NOMO-1 treated with DMSO at 0.1 percent for 48 hours (cell line): ENCODE measurements at regions not wholly inside any gene's neighbourhood (a gene's known extent, or its start where the extent isn't known, plus 50 kb on each side); places are given as distances from the start of the nearest gene placed in this dataset.
"Not testable (repeated sequence)": the region's sequence is repeated elsewhere in the genome, so short reads cannot be mapped to it uniquely, and the experiment has no call there.

Source experiments
- DNase-seq: peaks from one replicate; lab custom pipeline; 2025; ENCODE audit not compliant: unreplicated experiment; lab: John Stamatoyannopoulos, UW

DNA sequence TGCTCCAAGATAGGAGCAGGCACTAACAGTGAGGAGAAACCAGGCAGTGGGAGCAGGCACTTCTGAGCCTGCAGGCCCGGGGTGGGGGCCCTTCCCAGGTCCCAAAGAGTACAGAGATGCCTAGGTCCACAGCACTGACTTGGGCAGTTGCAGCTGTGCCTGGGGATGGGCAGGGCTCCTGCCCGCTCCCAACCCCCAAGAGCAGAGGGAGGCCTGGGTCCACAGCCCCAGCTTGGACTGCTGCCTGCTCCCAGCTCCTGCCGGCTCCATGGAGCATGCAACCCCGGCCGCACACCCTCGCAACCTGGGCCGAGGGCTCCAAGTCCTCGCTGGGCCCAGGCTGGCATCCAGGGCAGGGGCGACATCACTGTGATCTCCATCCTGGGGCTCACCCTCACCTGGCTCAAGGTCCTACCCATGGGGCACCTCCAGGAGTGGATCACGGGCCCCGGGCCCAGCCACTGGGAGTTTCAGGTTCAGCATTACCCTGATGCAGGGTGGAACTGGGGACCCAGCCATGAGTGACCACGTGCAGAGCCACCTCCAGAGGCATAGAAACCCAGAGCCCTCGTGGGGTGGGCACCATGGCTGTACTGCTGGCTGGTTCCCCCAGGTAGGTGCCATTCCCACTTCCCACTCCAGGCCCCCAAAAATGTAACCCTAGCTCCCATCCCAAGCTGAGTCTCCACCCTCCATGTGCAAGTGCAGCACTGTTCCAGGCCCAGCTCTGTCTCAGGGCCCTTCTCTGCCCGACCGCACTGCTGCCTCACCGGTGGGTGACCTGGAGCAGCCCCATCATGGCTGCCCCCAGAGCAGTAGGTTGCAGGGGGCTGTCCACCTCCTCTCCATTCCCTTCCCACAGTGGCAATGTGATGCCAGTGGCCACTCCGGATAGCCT, 325.6 kb downstream of the NR4A2 start:
- no peak for DNase-seq

DNA sequence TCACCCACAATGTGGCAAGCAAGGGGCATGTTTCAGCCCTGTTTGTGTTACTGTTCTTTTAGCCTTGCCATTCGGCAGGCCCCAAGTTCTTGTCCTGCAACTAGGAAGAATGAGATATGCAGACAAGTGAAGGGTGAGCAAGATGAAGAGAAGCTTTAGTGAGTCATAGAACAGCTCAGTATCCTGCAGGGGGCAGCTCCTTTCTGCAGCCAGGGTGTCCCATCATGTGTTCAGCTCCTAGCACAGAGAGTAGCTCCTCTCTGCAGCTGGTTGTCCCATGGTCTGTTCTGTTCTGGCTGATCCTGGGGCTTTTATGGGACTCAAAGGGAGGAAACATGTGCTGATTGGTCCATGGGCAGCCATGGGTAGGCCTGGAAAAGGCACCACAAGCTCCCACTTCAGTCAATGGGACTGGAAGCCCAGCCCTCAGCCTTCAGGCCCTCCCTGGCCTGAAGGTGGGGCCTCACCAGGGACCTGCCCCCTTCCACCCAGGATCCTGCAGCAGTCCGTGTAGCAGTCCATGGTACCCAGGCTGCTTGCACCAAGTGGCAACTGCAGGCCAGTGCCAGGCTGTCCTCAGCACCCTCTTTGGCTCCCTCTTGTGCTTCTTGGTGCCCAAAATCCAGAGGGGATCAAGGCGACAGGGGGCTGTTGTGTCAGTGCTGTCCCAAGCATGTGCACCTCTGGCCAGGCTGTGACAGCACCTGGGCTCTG, 326.4 kb downstream of the NR4A2 start:
- DNase-seq = no peak

DNA sequence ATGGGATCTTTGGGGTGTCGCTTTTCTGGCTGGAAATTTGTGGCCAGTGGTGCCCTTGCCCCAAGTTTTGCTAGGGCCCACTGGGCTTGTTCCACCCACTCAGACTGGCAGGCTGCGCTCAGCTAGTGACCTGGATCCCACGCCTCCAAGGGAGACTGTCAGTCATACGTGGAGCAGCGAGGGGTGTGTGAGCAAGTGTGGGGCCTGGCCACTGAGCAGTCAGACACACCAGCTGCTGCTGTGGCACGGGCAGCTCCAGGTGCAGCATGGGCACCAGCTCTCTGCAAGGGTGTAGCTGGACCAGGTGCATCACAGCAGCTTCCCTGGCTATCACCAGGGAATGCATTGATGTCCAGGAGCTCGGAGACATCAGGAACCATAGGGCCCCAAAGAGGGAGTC, 327.0 kb downstream of the NR4A2 start:
- DNase-seq = no peak

DNA sequence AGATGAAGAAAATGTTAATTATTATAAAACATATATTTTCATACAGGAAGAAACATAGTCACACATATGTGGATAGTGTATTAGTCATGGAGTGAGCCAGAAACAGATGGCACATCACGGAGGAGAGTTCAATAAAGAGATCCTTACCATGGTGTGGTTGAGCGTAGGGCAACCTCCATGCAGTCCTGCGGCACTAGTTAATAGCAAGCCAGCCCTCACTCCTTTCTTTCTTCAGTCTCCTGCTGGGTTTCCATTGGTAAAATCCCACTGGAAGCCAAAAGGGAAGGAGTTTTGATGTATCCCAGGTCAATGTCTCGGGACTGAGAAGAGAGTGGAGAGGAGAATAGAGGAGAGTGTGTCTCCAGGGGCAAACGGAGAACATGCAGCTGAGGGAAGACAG, 328.1 kb downstream of the NR4A2 start:
- no peak for DNase-seq

GRCh38 chr2:156003780-156004179, 328.7 kb downstream of the NR4A2 start:
- DNase-seq = no peak

- no peak for DNase-seq
Observed at GRCh38 chr2:156001851-156002250, 330.7 kb downstream of the NR4A2 start.

DNA sequence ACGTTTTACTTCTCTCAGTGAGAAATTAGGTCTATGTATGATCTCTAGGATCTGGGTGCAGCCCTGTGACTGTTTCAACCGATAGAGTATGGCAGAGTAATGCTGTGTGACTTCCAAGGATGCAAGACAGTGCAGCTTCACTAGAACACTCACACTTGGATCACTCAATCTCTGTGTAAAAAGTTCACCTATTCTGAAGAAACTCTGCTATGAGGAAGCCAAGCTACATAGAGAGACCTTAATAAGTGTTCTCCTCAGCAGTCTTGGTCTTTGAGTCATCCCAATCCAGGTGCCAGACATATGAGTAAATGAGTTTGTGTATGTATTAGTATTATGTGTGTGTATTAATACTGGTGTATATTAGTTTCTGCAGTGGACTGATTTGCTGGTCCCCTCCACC, 335.0 kb downstream of the NR4A2 start:
- DNase-seq = no peak

DNA sequence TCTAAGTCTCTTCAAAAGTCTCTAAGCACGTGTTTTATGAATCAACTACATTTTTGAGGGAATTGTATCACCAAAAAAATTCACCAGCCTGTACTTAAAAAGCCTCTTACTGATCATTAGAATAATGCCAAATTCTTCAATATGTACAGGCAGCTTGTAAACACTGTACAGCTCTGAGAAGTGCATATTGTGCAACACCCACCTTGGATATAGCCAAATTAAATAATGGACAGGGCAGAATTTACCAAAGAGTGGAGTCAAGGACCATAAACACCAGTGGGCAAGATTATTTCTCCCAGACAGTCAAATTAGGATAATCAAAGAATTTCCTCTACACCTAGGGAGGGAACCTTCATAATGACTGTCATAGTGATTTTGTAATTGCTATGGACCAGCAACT, 338.2 kb downstream of the NR4A2 start:
- DNase-seq = no peak

DNA sequence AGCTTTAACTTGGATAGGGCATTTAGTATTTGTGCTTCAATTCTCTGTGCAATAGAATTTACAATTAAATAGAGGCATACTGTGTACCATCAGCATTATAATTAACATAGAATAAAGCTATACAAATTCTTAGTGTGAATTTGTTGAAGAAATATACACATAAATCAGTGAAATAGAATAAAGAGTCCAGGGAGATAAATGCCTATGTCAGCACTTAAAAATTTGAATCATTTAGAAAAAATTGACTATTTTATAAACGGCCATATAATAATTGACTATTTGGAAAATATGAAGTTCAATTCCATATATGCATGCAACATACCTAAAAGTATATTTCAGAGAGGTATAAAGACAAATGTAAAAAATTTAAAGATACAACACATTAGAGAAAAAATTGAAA, 348.7 kb downstream of the NR4A2 start:
- no peak for DNase-seq

- no peak for DNase-seq
Observed at GRCh38 chr2:155982135-155982534, 350.4 kb downstream of the NR4A2 start.

DNA sequence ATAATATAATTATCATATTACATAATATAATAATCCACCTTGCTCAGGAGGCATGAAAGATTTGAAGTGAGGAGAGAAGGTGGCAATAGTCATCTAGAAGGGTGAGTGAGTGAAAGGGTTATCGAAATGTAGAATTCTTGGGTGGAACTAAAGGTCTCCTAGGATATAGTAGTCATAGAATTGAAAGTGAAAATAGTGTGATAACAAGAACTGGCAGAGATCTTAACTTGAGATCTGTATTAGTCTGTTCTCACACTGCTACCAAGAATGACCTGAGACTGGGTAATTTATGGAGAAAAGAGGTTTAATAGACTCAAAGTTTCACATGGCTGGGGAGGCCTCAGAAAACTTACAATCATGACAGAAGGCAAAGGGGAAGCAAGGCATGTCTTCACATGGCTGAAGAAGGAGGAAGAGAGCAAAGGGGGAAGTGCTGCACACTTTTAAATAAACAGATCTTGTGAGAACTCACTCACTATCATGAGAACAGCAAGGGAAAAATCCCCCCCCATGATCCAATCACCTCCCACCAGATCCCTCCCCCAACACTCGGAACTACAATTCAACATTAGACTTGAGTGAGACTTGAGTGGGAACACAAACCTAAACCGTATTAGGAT, 351.5 kb downstream of the NR4A2 start:
- DNase-seq = peak; percentile 45

DNA sequence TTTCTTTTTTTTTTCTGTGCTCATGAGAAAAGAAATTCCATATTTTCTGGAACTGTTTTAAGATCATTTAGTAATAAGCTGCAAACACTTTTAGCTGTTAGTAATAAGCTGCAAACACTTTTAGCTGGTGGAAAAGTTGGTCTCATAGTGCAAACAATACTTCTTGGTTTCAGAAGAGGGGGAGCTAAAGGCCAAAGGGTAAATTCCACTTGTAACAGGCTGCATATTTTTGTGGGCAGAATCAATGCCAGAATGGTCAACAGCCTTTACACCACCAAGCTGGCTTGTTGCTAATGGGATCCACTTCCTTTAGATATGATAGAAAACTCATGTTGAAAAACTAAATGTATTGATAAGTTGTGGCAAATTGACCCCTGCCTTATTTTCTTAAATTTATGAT, 356.8 kb downstream of the NR4A2 start:
- no peak for DNase-seq

- DNase-seq = no peak
Observed at GRCh38 chr2:155972916-155973315, 359.6 kb downstream of the NR4A2 start.

DNA sequence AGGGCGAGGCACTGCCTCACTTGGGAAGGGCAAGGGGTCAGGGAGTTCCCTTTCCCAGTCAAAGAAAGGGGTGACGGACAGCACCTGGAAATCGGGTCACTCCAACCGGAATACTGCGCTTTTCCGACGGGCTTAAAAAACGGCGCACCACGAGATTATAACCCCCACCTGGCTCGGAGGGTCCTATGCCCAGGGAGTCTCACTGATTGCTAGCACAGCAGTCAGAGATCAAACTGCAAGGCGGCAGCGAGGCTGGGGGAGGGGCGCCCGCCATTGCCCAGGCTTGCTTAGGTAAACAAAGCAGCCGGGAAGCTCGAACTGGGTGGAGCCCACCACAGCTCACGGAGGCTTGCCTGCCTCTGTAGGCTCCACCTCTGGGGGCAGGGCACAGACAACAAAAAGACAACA, 366.5 kb downstream of the NR4A2 start:
- not testable (repeated sequence) for DNase-seq

GRCh38 chr2:155965415-155966063, 367.0 kb downstream of the NR4A2 start:
- no peak for DNase-seq

DNA sequence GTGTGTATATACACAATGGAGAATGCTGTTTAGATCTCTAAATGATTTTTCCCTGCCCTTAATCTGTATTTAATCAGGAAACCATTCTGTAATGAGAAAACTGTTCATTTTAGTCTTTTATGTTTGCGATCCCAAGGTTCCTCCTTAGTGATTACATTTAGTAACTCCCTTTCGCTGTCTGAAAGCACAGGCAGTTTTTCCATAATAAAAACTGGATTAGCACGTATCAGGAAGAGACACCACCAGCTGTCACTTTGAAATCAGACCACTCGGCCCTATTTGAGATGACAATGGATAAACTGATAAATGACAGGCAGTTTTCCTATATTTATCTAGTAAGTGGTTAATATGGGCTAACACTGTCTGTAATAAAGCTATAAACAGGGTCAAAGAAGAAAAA, 370.9 kb downstream of the NR4A2 start:
- no peak for DNase-seq

DNA sequence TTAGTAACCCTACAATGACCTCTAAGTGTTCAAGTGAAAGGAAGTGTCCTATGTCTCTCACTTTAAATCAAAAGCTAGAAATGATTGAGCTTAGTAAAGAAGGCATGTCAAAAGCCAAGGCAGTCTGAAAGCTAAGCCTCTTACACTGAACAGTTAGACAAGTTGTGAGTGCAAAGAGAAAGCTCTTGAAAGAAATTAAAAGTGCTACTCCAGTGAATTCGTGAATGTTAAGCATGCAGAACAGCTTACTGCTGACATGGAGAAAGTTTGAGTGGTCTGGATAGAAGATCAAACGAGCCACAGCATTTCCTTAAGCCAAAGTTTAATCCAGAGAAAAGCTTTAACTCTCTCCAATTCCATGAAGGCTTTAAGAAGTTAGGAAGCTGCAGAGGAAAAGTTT, 373.7 kb downstream of the NR4A2 start:
- no peak for DNase-seq

DNA sequence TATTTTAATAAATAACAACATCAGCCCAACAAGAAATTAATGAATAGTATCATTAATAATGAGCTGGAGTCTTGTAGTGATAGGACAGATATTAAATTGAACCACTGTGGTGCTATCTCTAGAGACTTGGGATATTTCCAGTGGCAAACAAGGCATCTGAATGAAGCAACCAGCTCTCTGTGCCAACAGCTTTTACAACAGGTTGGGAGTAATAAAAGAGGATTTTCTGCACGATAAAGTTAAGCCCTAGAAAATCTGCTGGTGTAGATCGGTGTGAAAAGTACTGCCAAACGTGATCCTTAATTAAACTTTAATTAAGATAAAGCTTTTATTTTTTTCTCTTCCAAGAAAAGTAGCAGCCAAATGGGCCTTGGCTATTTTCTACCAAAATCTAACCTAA, 385.5 kb downstream of the NR4A2 start:
- no peak for DNase-seq

DNA sequence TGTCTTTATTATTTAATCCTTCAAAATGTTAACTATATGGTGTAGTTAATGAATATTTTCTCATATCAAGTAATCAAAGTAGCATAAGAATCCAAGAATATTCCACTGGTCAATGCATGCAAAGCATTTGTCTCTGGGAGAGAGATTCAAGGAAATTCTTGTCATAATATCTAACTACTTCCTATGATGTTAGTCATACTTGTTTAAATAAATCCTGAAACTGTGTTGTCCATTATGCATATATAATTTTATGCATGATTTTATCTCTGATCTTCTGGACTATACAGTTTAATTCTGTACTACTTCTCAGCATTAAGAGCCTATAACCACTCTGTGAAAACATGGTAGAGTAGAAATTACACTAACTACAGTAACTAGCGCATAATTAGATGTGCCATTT, 388.3 kb downstream of the NR4A2 start:
- no peak for DNase-seq

- DNase-seq = no peak
Observed at GRCh38 chr2:155930312-155930711, 402.2 kb downstream of the NR4A2 start.

GRCh38 chr2:155917380-155917779, 415.1 kb downstream of the NR4A2 start:
- DNase-seq = no peak
